ENCODE measurements at regions not wholly inside any gene's neighbourhood (a gene's known extent, or its start where the extent isn't known, plus 50 kb on each side); places are given as distances from the start of the nearest gene placed in this dataset.

- no peak for TF ChIP-seq POLR2AphosphoS5 (IDR thresholded peaks at IDR 0.05; ENCODE audit: borderline replicate concordance, low read depth, low read length)
- no peak for TF ChIP-seq EZH2 (IDR thresholded peaks at IDR 0.05)
Observed at GRCh38 chr4:11640584-11640983, 211.9 kb upstream of the HS3ST1 start.
